Stimulated activated naive CD8-positive, alpha-beta T cell treated with anti-CD3 and anti-CD28 coated beads, Interleukin-15, Interleukin-2, amounts not matched to agents 100 ng/mL and 50 ng/mL, for 24 hours (primary cell): ENCODE measurements at regions not wholly inside any gene's neighbourhood (a gene's known extent, or its start where the extent isn't known, plus 50 kb on each side); places are given as distances from the start of the nearest gene placed in this dataset.
"Not testable (repeated sequence)": the region's sequence is repeated elsewhere in the genome, so short reads cannot be mapped to it uniquely, and the experiment has no call there.

Experiments used
- H3K27ac Mint-ChIP-seq: one replicate; pipeline ENCODE4 v1.8.0; 2021; ENCODE audit warnings: mild to moderate bottlenecking, mixed read lengths
- H3K27me3 Mint-ChIP-seq: one replicate; pipeline ENCODE4 v1.8.0; 2021; ENCODE audit warnings: mixed read lengths
- H3K36me3 Mint-ChIP-seq: one replicate; pipeline ENCODE4 v1.8.0; 2021; ENCODE audit warnings: low read depth, mixed read lengths
- H3K4me1 Mint-ChIP-seq: one replicate; pipeline ENCODE4 v1.8.0; 2021; ENCODE audit warnings: low read depth, mixed read lengths
- H3K4me3 Mint-ChIP-seq: one replicate; pipeline ENCODE4 v1.8.0; 2021; ENCODE audit warnings: mild to moderate bottlenecking, mixed read lengths
- H3K9me3 Mint-ChIP-seq: one replicate; pipeline ENCODE4 v1.8.0; 2021; ENCODE audit warnings: mixed read lengths

GRCh38 chr1:30371888-30372791 is 351.2 kb downstream of the MATN1 start:
- no peaks in the 10 kb centered on the region for H3K36me3 Mint-ChIP-seq
- no peaks in the 10 kb centered on the region for H3K4me1 Mint-ChIP-seq
- no peak overlapping the region for H3K27ac Mint-ChIP-seq
- no peaks in the 10 kb centered on the region for H3K27me3 Mint-ChIP-seq
- H3K9me3 Mint-ChIP-seq: no peaks in the 10 kb centered on the region
- H3K4me3 Mint-ChIP-seq: no peak overlapping the region

GRCh38 chr1:30371179-30371788 is 352.1 kb downstream of the MATN1 start:
- Mint-ChIP-seq H3K4me1 (no peaks in the 10 kb centered on the region), H3K4me3 (no peak overlapping the region), H3K9me3 (no peaks in the 10 kb centered on the region), H3K36me3 (no peaks in the 10 kb centered on the region), H3K27ac (no peak overlapping the region), H3K27me3 (no peaks in the 10 kb centered on the region)

- Mint-ChIP-seq H3K4me1 (no peaks in the 10 kb centered on the region), H3K4me3 (no peak overlapping the region), H3K9me3 (no peaks in the 10 kb centered on the region), H3K36me3 (no peaks in the 10 kb centered on the region), H3K27ac (no peak overlapping the region), H3K27me3 (peaks cover 9% of the 10 kb centered on the region)
Observed at GRCh38 chr1:30368651-30369240, 354.6 kb downstream of the MATN1 start.

- Mint-ChIP-seq H3K4me3 (no peak overlapping the region), H3K9me3 (no peaks in the 10 kb centered on the region), H3K4me1 (no peaks in the 10 kb centered on the region), H3K27ac (no peak overlapping the region), H3K27me3 (peaks cover 9% of the 10 kb centered on the region), H3K36me3 (no peaks in the 10 kb centered on the region)
Observed at GRCh38 chr1:30366911-30367310, 356.5 kb downstream of the MATN1 start.

GRCh38 chr1:30366199-30366598 is 357.2 kb downstream of the MATN1 start:
- H3K27me3 Mint-ChIP-seq: peaks cover 9% of the 10 kb centered on the region
- no peaks in the 10 kb centered on the region for H3K36me3 Mint-ChIP-seq
- no peak overlapping the region for H3K27ac Mint-ChIP-seq
- H3K4me1 Mint-ChIP-seq: no peaks in the 10 kb centered on the region
- H3K9me3 Mint-ChIP-seq: no peaks in the 10 kb centered on the region
- H3K4me3 Mint-ChIP-seq: no peak overlapping the region

- Mint-ChIP-seq H3K4me1 (no peaks in the 10 kb centered on the region), H3K36me3 (no peaks in the 10 kb centered on the region), H3K27me3 (peaks cover 9% of the 10 kb centered on the region), H3K4me3 (no peak overlapping the region), H3K27ac (no peak overlapping the region), H3K9me3 (no peaks in the 10 kb centered on the region)
Observed at GRCh38 chr1:30365596-30365995, 357.8 kb downstream of the MATN1 start.

GRCh38 chr1:30363031-30363430 is 360.4 kb downstream of the MATN1 start:
- H3K36me3 Mint-ChIP-seq: no peaks in the 10 kb centered on the region
- no peak overlapping the region for H3K4me3 Mint-ChIP-seq
- H3K27ac Mint-ChIP-seq: no peak overlapping the region
- peaks cover 14% of the 10 kb centered on the region for H3K27me3 Mint-ChIP-seq
- no peaks in the 10 kb centered on the region for H3K4me1 Mint-ChIP-seq
- no peaks in the 10 kb centered on the region for H3K9me3 Mint-ChIP-seq

- H3K9me3 Mint-ChIP-seq: no peaks in the 10 kb centered on the region
- peaks cover 14% of the 10 kb centered on the region for H3K27me3 Mint-ChIP-seq
- no peaks in the 10 kb centered on the region for H3K4me1 Mint-ChIP-seq
- H3K4me3 Mint-ChIP-seq: no peak overlapping the region
- H3K36me3 Mint-ChIP-seq: no peaks in the 10 kb centered on the region
- no peak overlapping the region for H3K27ac Mint-ChIP-seq
Observed at GRCh38 chr1:30362603-30362990, 360.8 kb downstream of the MATN1 start.

GRCh38 chr1:30361890-30362602 is 361.3 kb downstream of the MATN1 start:
- not testable (repeated sequence) for H3K36me3 Mint-ChIP-seq, H3K9me3 Mint-ChIP-seq, H3K4me1 Mint-ChIP-seq, H3K27ac Mint-ChIP-seq, H3K4me3 Mint-ChIP-seq
- peaks cover 14% of the 10 kb centered on the region for H3K27me3 Mint-ChIP-seq

GRCh38 chr1:30360753-30361152 is 362.6 kb downstream of the MATN1 start:
- no peaks in the 10 kb centered on the region for H3K4me1 Mint-ChIP-seq
- no peaks in the 10 kb centered on the region for H3K36me3 Mint-ChIP-seq

GRCh38 chr1:30360281-30360680 is 363.1 kb downstream of the MATN1 start:
- Mint-ChIP-seq H3K4me3 (no peak overlapping the region), H3K9me3 (no peaks in the 10 kb centered on the region), H3K27ac (no peak overlapping the region), H3K4me1 (no peaks in the 10 kb centered on the region), H3K36me3 (no peaks in the 10 kb centered on the region), H3K27me3 (peaks cover 12% of the 10 kb centered on the region)

More at GRCh38 chr1:30360753-30361152, 362.6 kb downstream of the MATN1 start:
- Mint-ChIP-seq H3K9me3 (no peaks in the 10 kb centered on the region), H3K27ac (no peak overlapping the region), H3K27me3 (peaks cover 10% of the 10 kb centered on the region), H3K4me3 (no peak overlapping the region)

GRCh38 chr1:30359539-30360220 is 363.7 kb downstream of the MATN1 start:
- Mint-ChIP-seq H3K4me1 (no peaks in the 10 kb centered on the region), H3K36me3 (no peaks in the 10 kb centered on the region), H3K27ac (no peak overlapping the region), H3K9me3 (no peaks in the 10 kb centered on the region), H3K4me3 (no peak overlapping the region), H3K27me3 (peaks cover 18% of the 10 kb centered on the region)

- no peaks in the 10 kb centered on the region for H3K4me1 Mint-ChIP-seq
- no peaks in the 10 kb centered on the region for H3K9me3 Mint-ChIP-seq
- no peak overlapping the region for H3K4me3 Mint-ChIP-seq
- no peaks in the 10 kb centered on the region for H3K36me3 Mint-ChIP-seq
- peaks cover 17% of the 10 kb centered on the region for H3K27me3 Mint-ChIP-seq
- no peak overlapping the region for H3K27ac Mint-ChIP-seq
Observed at GRCh38 chr1:30358500-30358899, 364.9 kb downstream of the MATN1 start.

GRCh38 chr1:30356839-30357238 is 366.5 kb downstream of the MATN1 start:
- Mint-ChIP-seq H3K27ac (no peak overlapping the region), H3K27me3 (peaks cover 24% of the 10 kb centered on the region), H3K9me3 (no peaks in the 10 kb centered on the region), H3K4me1 (no peaks in the 10 kb centered on the region), H3K36me3 (no peaks in the 10 kb centered on the region), H3K4me3 (no peak overlapping the region)
